Neural cell (in vitro differentiated cells): ENCODE measurements at regions not wholly inside any gene's neighbourhood (a gene's known extent, or its start where the extent isn't known, plus 50 kb on each side); places are given as distances from the start of the nearest gene placed in this dataset.

Source experiments
- H2AFZ ChIP-seq: fragments of 200-600, 300-800 bp; sonication (generic), shearing (Covaris generic); 2 replicates; pipeline ENCODE4 v1.6.0; 2014; ENCODE audit warnings: low read depth, mild to moderate bottlenecking, antibody characterized with exemption, low read length, moderate library complexity
- H3F3A ChIP-seq: fragments of 200-600 bp; shearing (Covaris generic); 2 replicates; pipeline ENCODE4 v1.6.1; 2016; ENCODE audit warnings: mild to moderate bottlenecking, moderate library complexity, mixed read lengths, antibody characterized with exemption, low read length; ENCODE audit not compliant: insufficient read depth, poor library complexity, severe bottlenecking
- H3K27ac ChIP-seq: fragments of 200-600, 300-800 bp; sonication (generic), shearing (Covaris generic); 2 replicates; pipeline ENCODE4 v1.5.1; 2014; ENCODE audit warnings: mild to moderate bottlenecking, low read length, moderate library complexity
- H3K27me3 ChIP-seq: fragments of 300-800, 200-600 bp; sonication (generic), shearing (Covaris generic); 2 replicates; pipeline ENCODE4 v1.6.0; 2014; ENCODE audit warnings: mild to moderate bottlenecking, low read depth, low read length, moderate library complexity; ENCODE audit not compliant: insufficient read depth
- H3K36me3 ChIP-seq: fragments of 300-800, 200-600 bp; sonication (generic), shearing (Covaris generic); 2 replicates; pipeline ENCODE4 v1.5.1; 2014; ENCODE audit warnings: mild to moderate bottlenecking, antibody characterized with exemption, low read length, moderate library complexity; ENCODE audit not compliant: insufficient read depth
- H3K4me2 ChIP-seq: fragments of 300-800, 200-600 bp; sonication (generic), shearing (Covaris generic); 2 replicates; pipeline ENCODE4 v1.6.0; 2014; ENCODE audit warnings: mild to moderate bottlenecking, low read length
- H3K4me3 ChIP-seq: fragments of 300-800, 200-600 bp; sonication (generic), shearing (Covaris generic); 2 replicates; pipeline ENCODE4 v1.5.1; 2014; ENCODE audit warnings: mild to moderate bottlenecking, low read length, moderate library complexity
- H3K79me2 ChIP-seq: fragments of 200-600 bp; shearing (Covaris generic); replicated peaks from 2 replicates; pipeline ENCODE4 v1.6.0; 2014; ENCODE audit warnings: mild to moderate bottlenecking, low read length, moderate library complexity; ENCODE audit not compliant: insufficient read depth
- H3K9ac ChIP-seq: fragments of 300-800, 200-600 bp; sonication (generic), shearing (Covaris generic); 2 replicates; pipeline ENCODE4 v1.6.1; 2016; ENCODE audit warnings: mild to moderate bottlenecking, low read length, mixed read lengths
- H3K9me2 ChIP-seq: fragments of 200-600 bp; shearing (Covaris generic); 2 replicates; pipeline ENCODE4 v1.6.1; 2016; ENCODE audit warnings: mild to moderate bottlenecking, low read length, mixed read lengths; ENCODE audit not compliant: insufficient read depth
- H3K9me3 ChIP-seq: fragments of 200-600, 300-800 bp; sonication (generic), shearing (Covaris generic); 2 replicates; pipeline ENCODE4 v1.6.1; 2016; ENCODE audit warnings: mild to moderate bottlenecking, mixed run types, low read length, moderate library complexity, mixed read lengths
- H4K20me1 ChIP-seq: fragments of 200-600 bp; shearing (Covaris generic); 2 replicates; pipeline ENCODE4 v1.6.1; 2016; ENCODE audit warnings: mild to moderate bottlenecking, mixed run types; ENCODE audit not compliant: insufficient read depth
- CTCF ChIP-seq: fragments of 450-650 bp; IDR thresholded peaks from 2 replicates; pipeline ENCODE4 v1.5.1; 2014; ENCODE audit warnings: antibody characterized with exemption, mild to moderate bottlenecking, moderate library complexity; ENCODE audit not compliant: poor library complexity, severe bottlenecking
- EP300 ChIP-seq: fragments of 450-650 bp; conservative IDR thresholded peaks from 2 replicates; pipeline ENCODE4 v1.6.1; 2014; ENCODE audit warnings: antibody characterized with exemption, mild to moderate bottlenecking, moderate library complexity; ENCODE audit not compliant: poor library complexity, severe bottlenecking
- EZH2 ChIP-seq: fragments of 200-600, 300-800 bp; shearing (Covaris generic), sonication (generic); IDR thresholded peaks from 2 replicates; pipeline ENCODE4 v1.6.1; 2014; ENCODE audit warnings: antibody characterized with exemption, low read length, borderline replicate concordance, mild to moderate bottlenecking; ENCODE audit not compliant: insufficient read depth, poor library complexity, severe bottlenecking
- MXI1 ChIP-seq: fragments of 450-650 bp; conservative IDR thresholded peaks from 2 replicates; pipeline ENCODE4 v1.6.1; 2014; ENCODE audit warnings: antibody characterized with exemption, mild to moderate bottlenecking; ENCODE audit not compliant: poor library complexity, severe bottlenecking
- POLR2AphosphoS5 ChIP-seq: IDR thresholded peaks from 2 replicates; pipeline ENCODE4 v1.6.1; 2012
- RAD21 ChIP-seq: fragments of 450-650 bp; conservative IDR thresholded peaks from 2 replicates; pipeline ENCODE4 v1.6.1; 2014; ENCODE audit warnings: antibody characterized with exemption, mild to moderate bottlenecking, moderate library complexity
- REST ChIP-seq: IDR thresholded peaks from 2 replicates; pipeline ENCODE4 v1.6.1; 2012; ENCODE audit warnings: borderline replicate concordance
- SMC3 ChIP-seq: fragments of 450-650 bp; conservative IDR thresholded peaks from 2 replicates; pipeline ENCODE4 v1.6.1; 2014; ENCODE audit warnings: antibody characterized with exemption, mild to moderate bottlenecking, moderate library complexity; ENCODE audit not compliant: poor library complexity
- TAF1 ChIP-seq: IDR thresholded peaks from 2 replicates; pipeline ENCODE4 v1.6.1; 2012; ENCODE audit warnings: low read depth

- no peaks in the 10 kb centered on the region for H3K79me2 ChIP-seq
- TF ChIP-seq EP300: no peak
- no peak for TF ChIP-seq SMC3
- TF ChIP-seq CTCF: no peak
- no peak for TF ChIP-seq POLR2AphosphoS5
- no peak for TF ChIP-seq TAF1
- TF ChIP-seq MXI1: no peak
- TF ChIP-seq REST: no peak
- TF ChIP-seq EZH2: no peak
- no peak for TF ChIP-seq RAD21
- no peak overlapping the region for H3K4me3 ChIP-seq
- H2AFZ ChIP-seq: no peak overlapping the region
- H3K9me2 ChIP-seq: no peaks in the 10 kb centered on the region
- no peak overlapping the region for H3K9ac ChIP-seq
- H3K4me2 ChIP-seq: no peak overlapping the region
- no peaks in the 10 kb centered on the region for H4K20me1 ChIP-seq
- peaks cover 30% of the 10 kb centered on the region for H3K27me3 ChIP-seq
- H3K9me3 ChIP-seq: no peaks in the 10 kb centered on the region
- H3K27ac ChIP-seq: no peak overlapping the region
- H3F3A ChIP-seq: no peaks in the 10 kb centered on the region
- H3K36me3 ChIP-seq: no peaks in the 10 kb centered on the region
Measured at GRCh38 chr15:66845266-66845785, 143.3 kb downstream of the SMAD6 start.

- no peaks in the 10 kb centered on the region for H3K9me2 ChIP-seq
- H3K4me2 ChIP-seq: no peak overlapping the region
- H3K4me3 ChIP-seq: no peak overlapping the region
- no peaks in the 10 kb centered on the region for H3F3A ChIP-seq
- H3K79me2 ChIP-seq: no peaks in the 10 kb centered on the region
- H3K9ac ChIP-seq: no peak overlapping the region
- H3K9me3 ChIP-seq: no peaks in the 10 kb centered on the region
- H4K20me1 ChIP-seq: no peaks in the 10 kb centered on the region
- no peaks in the 10 kb centered on the region for H3K36me3 ChIP-seq
- no peak overlapping the region for H3K27ac ChIP-seq
- H2AFZ ChIP-seq: no peak overlapping the region
- no peak for TF ChIP-seq SMC3
- TF ChIP-seq EP300: no peak
- no peak for TF ChIP-seq MXI1
- no peak for TF ChIP-seq CTCF
- TF ChIP-seq TAF1: no peak
- TF ChIP-seq REST: no peak
- no peak for TF ChIP-seq RAD21
- no peak for TF ChIP-seq POLR2AphosphoS5
- TF ChIP-seq EZH2: no peak
- peaks cover 27% of the 10 kb centered on the region for H3K27me3 ChIP-seq
Measured at GRCh38 chr15:66846031-66846430, 144.0 kb downstream of the SMAD6 start.
